ENCODE measurements at regions not wholly inside any gene's neighbourhood (a gene's known extent, or its start where the extent isn't known, plus 50 kb on each side); places are given as distances from the start of the nearest gene placed in this dataset.

DNA sequence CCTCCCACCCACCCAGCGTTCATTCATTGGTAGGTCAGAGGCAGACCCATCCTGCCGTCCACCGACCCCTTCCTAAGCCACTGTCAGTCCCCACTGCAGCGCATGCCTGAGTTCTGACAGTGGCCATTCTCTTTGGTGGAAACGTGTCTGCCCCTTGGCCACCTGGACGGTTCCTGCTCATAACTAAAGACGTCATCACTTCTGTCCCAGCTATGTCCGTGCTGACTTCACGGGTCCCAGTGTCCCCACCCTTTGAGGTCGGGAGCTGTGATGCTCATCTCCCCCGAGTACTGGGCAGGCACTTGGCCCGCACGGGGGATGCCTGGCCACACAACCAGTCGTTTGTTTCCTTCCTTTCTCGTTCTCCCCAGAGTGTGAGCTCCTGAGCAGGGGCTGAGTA lies 267.1 kb downstream of the C16orf95 start:
- no peaks in the 10 kb centered on the region; the same call in 1 of the 2 replicates for H3K27me3 ChIP-seq (replicated peaks; ENCODE audit: control insufficient read depth, insufficient read depth, low read length)
- no peak overlapping the region for H3K4me3 ChIP-seq (replicated peaks; ENCODE audit: low read depth, low read length)
- TF ChIP-seq, protein P1, sequence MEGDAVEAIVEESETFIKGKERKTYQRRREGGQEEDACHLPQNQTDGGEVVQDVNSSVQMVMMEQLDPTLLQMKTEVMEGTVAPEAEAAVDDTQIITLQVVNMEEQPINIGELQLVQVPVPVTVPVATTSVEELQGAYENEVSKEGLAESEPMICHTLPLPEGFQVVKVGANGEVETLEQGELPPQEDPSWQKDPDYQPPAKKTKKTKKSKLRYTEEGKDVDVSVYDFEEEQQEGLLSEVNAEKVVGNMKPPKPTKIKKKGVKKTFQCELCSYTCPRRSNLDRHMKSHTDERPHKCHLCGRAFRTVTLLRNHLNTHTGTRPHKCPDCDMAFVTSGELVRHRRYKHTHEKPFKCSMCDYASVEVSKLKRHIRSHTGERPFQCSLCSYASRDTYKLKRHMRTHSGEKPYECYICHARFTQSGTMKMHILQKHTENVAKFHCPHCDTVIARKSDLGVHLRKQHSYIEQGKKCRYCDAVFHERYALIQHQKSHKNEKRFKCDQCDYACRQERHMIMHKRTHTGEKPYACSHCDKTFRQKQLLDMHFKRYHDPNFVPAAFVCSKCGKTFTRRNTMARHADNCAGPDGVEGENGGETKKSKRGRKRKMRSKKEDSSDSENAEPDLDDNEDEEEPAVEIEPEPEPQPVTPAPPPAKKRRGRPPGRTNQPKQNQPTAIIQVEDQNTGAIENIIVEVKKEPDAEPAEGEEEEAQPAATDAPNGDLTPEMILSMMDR (IDR thresholded peaks at IDR 0.05; ENCODE audit: insufficient read depth, low read length, poor library complexity, severe bottlenecking): no peak
- no peaks in the 10 kb centered on the region for H3K36me3 ChIP-seq (ENCODE audit: control insufficient read depth, insufficient read depth, low read length)
- no peak for DNase-seq (ENCODE audit: extremely low read depth, insufficient read length)

DNA sequence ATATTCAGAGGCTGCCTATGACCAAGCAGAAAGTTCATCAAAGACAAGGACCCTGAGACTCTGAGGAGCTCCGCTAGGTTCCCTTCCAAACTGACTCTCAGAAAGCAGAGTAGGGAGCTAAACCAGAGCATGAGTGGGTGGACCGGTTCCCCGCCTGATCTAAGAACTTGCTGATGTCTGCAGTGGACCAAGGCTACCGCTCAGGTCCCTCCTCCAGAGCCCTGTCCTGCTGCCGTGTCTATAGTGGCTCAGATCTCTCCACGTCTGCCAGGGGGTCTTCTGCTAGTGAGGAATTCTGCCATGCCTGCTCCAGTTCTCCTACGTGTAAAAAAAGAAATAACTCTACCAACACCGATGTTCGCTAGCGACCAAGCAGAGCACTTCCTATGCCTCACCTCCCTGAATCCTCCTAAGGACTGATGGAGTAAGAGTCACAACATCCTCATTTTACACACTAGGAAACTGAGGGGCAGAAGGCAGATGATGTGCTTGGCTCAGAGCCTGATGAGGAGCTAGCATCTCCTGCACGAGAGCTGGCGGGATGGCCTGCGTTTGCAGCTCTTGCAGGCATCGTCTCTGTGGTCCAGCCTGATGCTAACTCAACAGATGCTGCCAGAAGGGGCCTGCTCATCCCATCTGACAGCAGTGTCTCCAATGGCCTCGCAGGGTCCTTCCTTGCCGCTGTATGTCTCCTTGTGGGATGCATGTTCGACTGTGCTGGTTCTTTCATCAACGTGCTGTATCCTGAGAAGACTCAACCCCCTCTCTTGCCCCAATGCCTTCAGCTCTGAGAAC lies 265.5 kb downstream of the C16orf95 start:
- H3K36me3 ChIP-seq (ENCODE audit: control insufficient read depth, insufficient read depth, low read length): no peaks in the 10 kb centered on the region
- no peaks in the 10 kb centered on the region; the same call in 1 of the 2 replicates for H3K27me3 ChIP-seq (replicated peaks; ENCODE audit: control insufficient read depth, insufficient read depth, low read length)
- TF ChIP-seq, protein P1 (IDR thresholded peaks at IDR 0.05; ENCODE audit: insufficient read depth, low read length, poor library complexity, severe bottlenecking): no peak
- no peak for DNase-seq (ENCODE audit: extremely low read depth, insufficient read length)
- no peak overlapping the region for H3K4me3 ChIP-seq (replicated peaks; ENCODE audit: low read depth, low read length)

DNA sequence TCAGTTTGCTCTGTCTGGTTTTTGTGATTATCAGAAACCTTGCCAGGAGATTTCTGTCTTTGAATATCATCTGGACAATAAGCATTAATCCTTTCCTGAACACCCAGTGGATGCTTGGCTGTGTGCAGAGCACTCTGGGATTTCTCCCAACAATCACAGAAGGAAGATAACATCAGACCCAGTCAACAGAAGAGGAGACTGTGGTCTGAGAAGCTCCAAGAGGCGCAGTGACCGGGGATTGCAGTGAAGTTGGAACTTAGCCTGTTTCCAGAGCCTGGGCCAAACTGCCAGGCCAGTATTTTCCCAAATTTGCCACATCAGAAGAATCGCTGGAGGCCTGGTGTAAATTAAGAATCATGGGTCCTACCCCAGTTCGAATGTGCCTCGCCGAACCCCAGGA lies 264.7 kb downstream of the C16orf95 start:
- H3K27me3 ChIP-seq (replicated peaks; ENCODE audit: control insufficient read depth, insufficient read depth, low read length): no peaks in the 10 kb centered on the region; the same call in 1 of the 2 replicates
- no peak overlapping the region for H3K4me3 ChIP-seq (replicated peaks; ENCODE audit: low read depth, low read length)
- no peaks in the 10 kb centered on the region for H3K36me3 ChIP-seq (ENCODE audit: control insufficient read depth, insufficient read depth, low read length)
- TF ChIP-seq, protein P1 (IDR thresholded peaks at IDR 0.05; ENCODE audit: insufficient read depth, low read length, poor library complexity, severe bottlenecking): no peak
- no peak for DNase-seq (ENCODE audit: extremely low read depth, insufficient read length)

DNA sequence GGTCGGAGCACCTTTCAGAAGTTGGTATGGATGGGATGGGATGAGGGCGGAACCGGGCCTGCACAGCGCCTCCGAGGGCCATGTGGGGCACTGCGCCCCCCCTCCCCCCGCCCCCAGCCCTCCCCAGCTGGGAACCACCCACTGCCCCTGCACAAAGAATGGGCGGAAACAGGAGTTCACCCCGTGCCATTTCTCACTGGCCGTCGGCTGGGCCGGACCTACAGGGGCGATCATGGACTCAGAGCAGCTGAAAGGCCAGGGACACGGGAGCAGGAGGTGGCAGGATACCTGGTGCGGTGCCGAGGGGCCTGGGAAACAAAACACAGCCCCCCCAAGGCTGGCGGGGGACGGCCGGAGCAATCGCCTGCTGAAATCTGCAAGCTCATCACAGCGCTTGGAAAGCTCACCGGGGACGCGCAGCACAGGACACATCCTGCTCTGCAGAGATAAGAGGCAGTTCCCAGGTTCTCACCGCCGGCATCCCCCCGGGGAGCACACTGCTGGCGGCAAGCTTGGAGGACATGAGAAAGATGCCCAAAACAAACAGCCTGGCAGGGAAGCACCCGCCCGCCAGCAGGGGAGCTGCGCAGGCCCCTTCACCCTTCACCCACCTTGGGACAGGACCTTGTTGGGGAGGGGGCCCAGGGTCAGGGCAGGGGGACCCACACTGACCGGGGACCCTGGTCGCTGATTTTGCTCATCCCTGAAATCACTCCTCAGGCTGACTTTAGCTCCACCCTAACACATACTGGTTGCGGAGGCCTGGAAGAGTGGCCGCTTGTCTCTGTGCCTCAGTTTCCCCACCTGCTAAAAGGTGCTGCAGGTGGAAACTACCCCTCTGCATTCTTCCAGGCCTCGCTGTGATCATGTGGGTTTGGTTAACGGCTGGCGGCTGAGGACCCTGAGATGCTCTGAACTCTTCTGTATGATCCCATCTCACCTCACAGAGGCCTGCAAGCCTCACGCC lies 263.9 kb downstream of the C16orf95 start:
- no peak overlapping the region for H3K4me3 ChIP-seq (replicated peaks; ENCODE audit: low read depth, low read length)
- H3K36me3 ChIP-seq (ENCODE audit: control insufficient read depth, insufficient read depth, low read length): no peaks in the 10 kb centered on the region
- H3K27me3 ChIP-seq (replicated peaks; ENCODE audit: control insufficient read depth, insufficient read depth, low read length): no peaks in the 10 kb centered on the region; the same call in 1 of the 2 replicates
- DNase-seq (ENCODE audit: extremely low read depth, insufficient read length): no peak
- TF ChIP-seq, protein P1 (IDR thresholded peaks at IDR 0.05; ENCODE audit: insufficient read depth, low read length, poor library complexity, severe bottlenecking): no peak

DNA sequence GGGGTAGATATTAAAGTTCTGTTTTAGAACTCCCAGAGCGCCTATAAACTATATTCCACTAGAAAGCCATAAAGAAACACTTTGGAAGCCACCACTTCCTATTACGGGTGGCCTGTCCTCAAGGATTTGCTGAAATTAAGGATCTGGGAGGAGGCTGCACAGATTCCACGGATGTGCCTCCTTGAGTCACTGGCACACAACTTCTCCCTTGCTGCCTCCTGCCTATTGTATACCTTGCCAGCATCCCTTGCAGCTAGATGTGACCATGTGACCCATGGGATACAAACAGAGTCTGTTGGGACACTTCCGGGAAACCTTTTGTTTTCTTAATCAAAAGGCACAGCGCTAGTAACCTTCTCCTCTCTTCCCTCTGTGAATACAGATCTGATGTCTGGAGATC lies 263.0 kb downstream of the C16orf95 start:
- DNase-seq (ENCODE audit: extremely low read depth, insufficient read length): no peak
- no peak overlapping the region for H3K4me3 ChIP-seq (replicated peaks; ENCODE audit: low read depth, low read length)
- no peaks in the 10 kb centered on the region for H3K27me3 ChIP-seq (replicated peaks; ENCODE audit: control insufficient read depth, insufficient read depth, low read length)
- H3K36me3 ChIP-seq (ENCODE audit: control insufficient read depth, insufficient read depth, low read length): no peaks in the 10 kb centered on the region
- TF ChIP-seq, protein P1 (IDR thresholded peaks at IDR 0.05; ENCODE audit: insufficient read depth, low read length, poor library complexity, severe bottlenecking): no peak

Measured in GM06990 (cell line).